Endodermal cell (in vitro differentiated cells): ENCODE measurements at regions not wholly inside any gene's neighbourhood (a gene's known extent, or its start where the extent isn't known, plus 50 kb on each side); places are given as distances from the start of the nearest gene placed in this dataset.
A peak's percentile ranks its signal among the peaks of the same experiment; 100 is the strongest.

Experiments
- DNase-seq: peaks from one replicate; pipeline ENCODE4 v3.0.0-alpha.2; 2017
- H3K27ac ChIP-seq: 2 replicates; pipeline ENCODE4 v1.5.1; 2013; ENCODE audit warnings: mild to moderate bottlenecking, low read depth, low read length, moderate library complexity
- H3K27me3 ChIP-seq: 2 replicates; pipeline ENCODE4 v1.6.1; 2013; ENCODE audit warnings: mild to moderate bottlenecking, low read length, moderate library complexity; ENCODE audit not compliant: insufficient read depth, control insufficient read depth, poor library complexity, severe bottlenecking
- H3K36me3 ChIP-seq: 2 replicates; pipeline ENCODE4 v1.7.0; 2013; ENCODE audit warnings: mild to moderate bottlenecking, low read length, moderate library complexity; ENCODE audit not compliant: control insufficient read depth, insufficient read depth
- H3K4me1 ChIP-seq: one replicate; pipeline ENCODE4 v1.7.0; 2013; ENCODE audit warnings: low read length; ENCODE audit not compliant: control insufficient read depth, insufficient read depth
- H3K4me3 ChIP-seq: 2 replicates; pipeline ENCODE4 v1.5.1; 2013; ENCODE audit warnings: mild to moderate bottlenecking, low read length, moderate library complexity
- H3K9ac ChIP-seq: 2 replicates; pipeline ENCODE4 v1.6.1; 2013; ENCODE audit warnings: mild to moderate bottlenecking, low read length, moderate library complexity; ENCODE audit not compliant: poor library complexity, severe bottlenecking; ENCODE audit errors: extremely low read depth
- H3K9me3 ChIP-seq: 2 replicates; pipeline ENCODE4 v1.6.1; 2013; ENCODE audit warnings: mild to moderate bottlenecking, low read length, moderate library complexity; ENCODE audit not compliant: control insufficient read depth
- H3K27ac Mint-ChIP-seq: 2 replicates; pipeline ENCODE4 v1.8.0; 2020; ENCODE audit warnings: mixed read lengths
- H3K27me3 Mint-ChIP-seq: 2 replicates; pipeline ENCODE4 v1.8.0; 2021; ENCODE audit warnings: mild to moderate bottlenecking, mixed read lengths; ENCODE audit not compliant: insufficient read depth
- H3K36me3 Mint-ChIP-seq: 2 replicates; pipeline ENCODE4 v1.8.0; 2020; ENCODE audit warnings: low read depth, mixed read lengths
- H3K4me1 Mint-ChIP-seq: 2 replicates; pipeline ENCODE4 v1.8.0; 2020; ENCODE audit warnings: mixed read lengths
- H3K4me3 Mint-ChIP-seq: 2 replicates; pipeline ENCODE4 v1.8.0; 2020; ENCODE audit warnings: mild to moderate bottlenecking, moderate library complexity, mixed read lengths
- H3K9me3 Mint-ChIP-seq: 2 replicates; pipeline ENCODE4 v1.8.0; 2020; ENCODE audit warnings: mild to moderate bottlenecking, mixed read lengths
- CTCF ChIP-seq: fragments of 200-600 bp; sonication (generic); conservative IDR thresholded peaks from 2 replicates; pipeline ENCODE4 v1.5.0; 2021; ENCODE audit warnings: antibody characterized with exemption, mild to moderate bottlenecking
- WGBS, 2 experiments: methylation state at CpG; one replicate each; pipeline versions ENCODE4 v1.1.5 to v1.1.7; 2013; ENCODE audit warnings: missing lambda C conversion rate in 2 of 2, mixed read lengths in 1 of 2; ENCODE audit not compliant: insufficient coverage in 1 of 2, insufficient read length in 1 of 2; 5-methylcytosine and 5-hydroxymethylcytosine counted together

- no peaks in the 10 kb centered on the region for H3K4me1 ChIP-seq
- H3K9ac ChIP-seq: no peak overlapping the region
- DNase-seq: no peak
- H3K4me3 ChIP-seq: no peak overlapping the region
- Mint-ChIP-seq H3K4me3 (no peak overlapping the region), H3K27ac (no peak overlapping the region), H3K9me3 (no peaks in the 10 kb centered on the region), H3K36me3 (no peaks in the 10 kb centered on the region), H3K4me1 (no peaks in the 10 kb centered on the region), H3K27me3 (no peaks in the 10 kb centered on the region)
- H3K9me3 ChIP-seq: no peaks in the 10 kb centered on the region
- H3K36me3 ChIP-seq: no peaks in the 10 kb centered on the region
- no peaks in the 10 kb centered on the region for H3K27me3 ChIP-seq
- no peak overlapping the region for H3K27ac ChIP-seq
- TF ChIP-seq CTCF: peak; percentile 62
These were observed 377.8 kb upstream of the CHRM3 start for GRCh38 chr1:239008568-239008967.

DNA sequence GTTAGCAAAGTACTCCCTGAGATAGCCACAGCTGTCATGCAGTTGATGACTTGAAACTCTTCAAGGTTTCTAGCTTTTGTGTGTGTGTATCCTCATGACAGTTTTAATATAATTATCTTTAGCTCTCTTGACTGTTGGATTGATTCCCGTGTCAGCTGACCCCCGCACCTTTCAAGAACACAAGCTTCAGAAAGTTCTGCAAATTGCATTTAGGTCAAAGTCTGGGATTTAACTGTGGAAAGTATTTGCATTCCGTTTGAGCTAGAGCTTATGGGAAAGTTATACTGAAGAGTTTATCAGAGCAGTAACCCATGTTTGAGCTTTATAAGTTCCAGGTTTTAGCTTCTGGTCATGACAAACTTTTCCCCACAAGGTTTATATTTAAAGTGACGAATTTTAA is 380.1 kb upstream of the CHRM3 start:
- Mint-ChIP-seq H3K4me1 (no peaks in the 10 kb centered on the region), H3K36me3 (no peaks in the 10 kb centered on the region), H3K9me3 (no peaks in the 10 kb centered on the region), H3K27me3 (no peaks in the 10 kb centered on the region), H3K27ac (no peak overlapping the region), H3K4me3 (no peak overlapping the region)
- H3K27me3 ChIP-seq: no peaks in the 10 kb centered on the region
- WGBS, 2 experiments: 79 to 83% methylated on average over 2 to 4 of the region's 4 CpGs
- no peak overlapping the region for H3K4me3 ChIP-seq
- no peak overlapping the region for H3K9ac ChIP-seq
- no peaks in the 10 kb centered on the region for H3K36me3 ChIP-seq
- H3K9me3 ChIP-seq: no peaks in the 10 kb centered on the region
- H3K4me1 ChIP-seq: no peaks in the 10 kb centered on the region
- H3K27ac ChIP-seq: no peak overlapping the region
- no peak for DNase-seq
- no peak for TF ChIP-seq CTCF

- Histone ChIP-seq H3K27me3 (no peaks in the 10 kb centered on the region), H3K9me3 (no peaks in the 10 kb centered on the region), H3K9ac (no peak overlapping the region), H3K27ac (no peak overlapping the region), H3K4me3 (no peak overlapping the region), H3K36me3 (no peaks in the 10 kb centered on the region), H3K4me1 (no peaks in the 10 kb centered on the region)
- DNase-seq: no peak
- Mint-ChIP-seq H3K27ac (no peak overlapping the region), H3K4me3 (no peak overlapping the region), H3K4me1 (no peaks in the 10 kb centered on the region), H3K9me3 (no peaks in the 10 kb centered on the region), H3K27me3 (no peaks in the 10 kb centered on the region), H3K36me3 (no peaks in the 10 kb centered on the region)
- WGBS, 2 experiments: 86 to 90% methylated on average over 2 to 4 of the region's 4 CpGs
- no peak for TF ChIP-seq CTCF
These were observed 386.4 kb upstream of the CHRM3 start for GRCh38 chr1:238999944-239000343.
